Ecto neural progenitor cell (in vitro differentiated cells): ENCODE measurements at regions not wholly inside any gene's neighbourhood (a gene's known extent, or its start where the extent isn't known, plus 50 kb on each side); places are given as distances from the start of the nearest gene placed in this dataset.
"Not testable (repeated sequence)": the region's sequence is repeated elsewhere in the genome, so short reads cannot be mapped to it uniquely, and the experiment has no call there.

Experiments
- DNase-seq: peaks from one replicate; pipeline ENCODE4 v3.0.0-alpha.2; 2018; ENCODE audit warnings: low spot score

- DNase-seq: no peak
Measured at GRCh38 chr3:3446251-3446650, 266.8 kb upstream of the CRBN start.

DNA sequence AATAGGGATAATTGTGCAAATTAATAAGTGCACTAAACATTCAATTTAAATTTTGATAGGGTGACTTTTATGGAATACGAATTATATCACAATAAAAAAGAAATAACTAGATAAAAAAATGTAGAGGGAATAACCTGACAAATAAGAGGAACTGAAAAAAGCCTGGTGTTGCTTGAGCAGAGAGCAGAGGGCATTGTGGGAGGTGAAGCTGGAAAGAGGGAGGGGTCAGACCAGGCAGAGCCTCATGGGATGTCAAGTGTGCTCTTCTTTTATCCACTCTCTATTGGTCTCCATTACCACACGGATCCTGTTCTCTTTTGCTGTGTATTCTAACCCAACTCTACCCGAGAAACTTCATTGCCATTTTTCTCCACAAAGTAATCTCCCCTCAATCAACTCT lies 264.0 kb upstream of the CRBN start:
- DNase-seq: no peak

DNA sequence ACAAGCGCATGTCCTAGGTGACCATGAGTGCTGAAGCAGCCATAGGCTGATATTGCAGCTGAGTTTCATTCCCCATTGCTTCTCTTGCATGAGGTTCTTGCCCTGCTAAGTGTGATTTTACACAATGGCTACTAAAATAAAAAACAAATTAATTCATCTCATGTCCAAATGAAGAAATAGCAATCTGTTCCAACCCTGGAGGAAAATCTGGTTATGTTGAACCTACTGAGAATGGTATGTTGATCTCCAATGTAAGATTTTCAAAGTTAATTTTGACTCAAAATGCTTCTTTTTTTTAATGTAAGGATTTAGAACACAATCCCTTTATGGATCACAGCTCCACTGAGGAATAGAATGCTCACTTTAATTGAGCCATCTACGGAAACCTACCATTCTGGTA lies 254.2 kb upstream of the CRBN start:
- no peak for DNase-seq

GRCh38 chr3:3429841-3430240 lies 250.3 kb upstream of the CRBN start:
- no peak for DNase-seq

DNA sequence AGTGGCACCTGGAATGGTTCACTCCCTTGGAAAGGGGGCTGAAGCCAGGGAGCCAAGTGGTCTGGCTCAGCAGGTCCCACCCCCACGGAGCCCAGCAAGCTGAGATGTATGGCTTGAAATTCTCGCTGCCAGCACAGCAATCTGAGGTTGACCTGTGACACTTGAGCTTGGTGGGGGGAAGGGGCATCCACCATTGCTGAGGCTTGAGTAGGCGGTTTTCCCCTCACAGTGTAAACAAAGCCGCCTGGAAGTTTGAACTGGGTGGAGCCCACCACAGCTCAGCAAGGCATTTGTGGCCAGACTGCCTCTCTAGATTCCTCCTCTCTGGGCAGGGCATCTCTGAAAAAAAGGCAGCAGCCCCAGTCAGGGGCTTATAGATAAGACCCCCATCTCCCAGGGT lies 228.2 kb upstream of the CRBN start:
- not testable (repeated sequence) for DNase-seq

- DNase-seq: no peak
Measured at GRCh38 chr3:3405131-3405530, 225.6 kb upstream of the CRBN start.

DNA sequence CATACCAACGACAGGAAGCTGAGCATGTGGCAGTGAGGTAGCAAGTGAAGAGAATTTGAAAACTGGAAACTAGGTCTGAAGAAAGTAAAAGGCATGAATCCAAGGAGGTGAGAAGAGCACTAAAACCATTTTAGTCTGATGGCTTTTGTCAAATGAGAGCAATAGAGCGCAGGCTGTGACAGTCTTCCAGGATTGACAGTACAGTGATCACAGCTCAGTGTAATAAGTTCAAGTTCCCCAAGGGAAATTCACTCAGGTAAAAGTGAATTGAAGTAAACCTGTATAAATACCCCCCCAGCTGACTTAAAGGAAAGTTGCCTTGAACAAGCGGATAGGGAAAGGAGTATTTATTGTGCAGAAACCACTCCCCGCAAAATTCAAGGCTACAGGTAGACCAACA lies 224.2 kb upstream of the CRBN start:
- no peak for DNase-seq

- no peak for DNase-seq
Measured at GRCh38 chr3:3392946-3393345, 213.5 kb upstream of the CRBN start.

- no peak for DNase-seq
Measured at GRCh38 chr3:3383461-3383860, 204.0 kb upstream of the CRBN start.

GRCh38 chr3:3372210-3372777 lies 192.8 kb upstream of the CRBN start:
- no peak for DNase-seq

GRCh38 chr3:3368306-3368705 lies 188.8 kb upstream of the CRBN start:
- no peak for DNase-seq

GRCh38 chr3:3366386-3366785 lies 186.9 kb upstream of the CRBN start:
- no peak for DNase-seq

DNA sequence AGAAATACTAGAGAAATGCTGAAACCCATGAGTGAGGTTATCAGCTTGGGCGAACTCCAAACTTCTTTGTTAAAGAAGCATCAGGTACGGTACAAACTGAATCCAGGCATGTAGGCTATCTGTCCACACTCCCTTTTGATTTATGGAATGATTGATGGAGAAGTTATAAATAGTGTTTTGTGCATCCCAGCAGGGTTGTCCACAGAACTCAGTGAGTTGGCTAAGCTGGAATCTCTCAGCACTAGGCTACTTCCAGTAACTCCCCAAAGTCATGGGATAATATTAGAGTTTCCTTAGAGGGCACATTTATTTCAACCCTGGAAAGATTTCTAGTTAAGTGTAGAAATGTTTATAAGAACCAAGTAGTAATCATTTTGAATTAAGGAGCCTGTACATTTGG lies 186.2 kb upstream of the CRBN start:
- no peak for DNase-seq

DNA sequence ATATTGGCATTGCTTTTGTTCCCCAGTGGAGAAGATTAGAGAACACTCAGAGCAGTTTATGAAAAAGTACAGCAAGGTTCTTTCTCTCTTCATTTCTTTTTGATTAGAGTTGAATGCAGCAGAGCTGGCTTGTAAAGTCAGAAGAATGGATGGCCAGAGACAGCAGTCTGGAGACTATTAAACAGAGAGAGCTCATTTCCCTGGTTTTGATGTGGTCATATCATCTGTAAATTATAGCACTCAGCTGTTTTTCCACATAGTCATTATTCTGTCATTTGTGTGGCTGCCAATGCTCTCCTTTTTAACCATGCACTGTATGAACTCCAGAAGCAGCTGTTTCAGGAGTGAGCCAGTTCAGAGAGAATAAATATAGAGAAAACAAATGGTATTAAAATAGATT lies 177.4 kb upstream of the CRBN start:
- DNase-seq: no peak

DNA sequence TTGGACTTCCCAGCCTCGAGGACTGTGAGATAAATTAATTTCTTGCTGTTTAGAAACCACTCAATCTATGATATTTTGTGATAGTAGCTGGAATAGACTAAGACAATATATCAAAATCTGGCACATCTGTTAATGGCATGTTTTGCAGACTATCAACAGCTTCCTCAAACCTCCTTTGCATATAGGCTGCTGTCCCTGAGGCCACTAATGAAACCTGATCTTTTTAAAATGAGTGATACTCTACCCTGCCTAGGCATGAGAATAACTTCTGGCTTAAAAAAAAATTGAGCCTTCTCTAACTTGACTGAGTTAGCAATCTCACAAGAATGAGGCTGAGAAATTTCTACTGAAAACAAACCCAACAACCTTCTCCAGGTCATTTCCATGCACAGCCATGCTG lies 176.0 kb upstream of the CRBN start:
- no peak for DNase-seq

GRCh38 chr3:3353153-3353552 lies 173.7 kb upstream of the CRBN start:
- no peak for DNase-seq

- no peak for DNase-seq
Measured at GRCh38 chr3:3351226-3351625, 171.7 kb upstream of the CRBN start.

- not testable (repeated sequence) for DNase-seq
Measured at GRCh38 chr3:3347056-3347455, 167.6 kb upstream of the CRBN start.

DNA sequence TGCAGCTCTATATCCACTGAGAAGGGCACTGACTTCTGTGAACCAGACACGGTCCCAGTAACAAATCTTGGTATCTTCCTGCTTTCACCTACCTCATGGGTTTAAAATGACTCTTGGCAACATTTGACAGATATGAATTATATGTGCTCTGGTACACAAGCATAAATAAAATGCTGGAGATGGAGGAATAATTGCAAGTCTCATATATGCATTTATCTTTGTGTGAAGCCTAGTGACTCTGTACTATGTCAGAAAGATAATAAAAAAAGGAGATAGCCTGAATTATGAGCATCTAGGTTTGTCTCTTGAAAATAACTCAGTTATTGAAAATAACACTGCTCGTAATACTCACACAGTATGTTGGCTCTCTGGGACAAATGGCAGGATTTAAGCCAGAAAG lies 167.1 kb upstream of the CRBN start:
- no peak for DNase-seq

GRCh38 chr3:3342141-3342540 lies 162.7 kb upstream of the CRBN start:
- no peak for DNase-seq

GRCh38 chr3:3340965-3341895 lies 161.7 kb upstream of the CRBN start:
- DNase-seq: no peak

DNA sequence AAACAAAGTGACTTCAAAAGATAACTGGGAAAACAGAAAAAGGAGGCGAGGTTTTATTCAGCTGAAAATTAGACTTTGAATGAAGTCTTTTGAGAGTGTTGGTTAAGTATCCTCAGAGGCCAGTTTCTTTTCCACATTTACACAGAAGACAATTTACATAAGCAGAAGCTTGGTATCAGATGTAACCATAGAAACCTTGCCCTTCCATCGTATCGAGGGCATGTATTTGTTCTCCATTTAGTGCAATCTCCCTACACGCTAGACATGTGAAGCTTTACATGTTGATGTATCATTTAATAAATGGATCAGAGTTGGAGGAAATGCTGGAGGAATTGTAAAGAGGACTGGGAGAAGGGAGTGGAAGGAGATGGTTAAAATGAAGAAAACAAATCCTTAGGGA lies 161.0 kb upstream of the CRBN start:
- no peak for DNase-seq

- no peak for DNase-seq
Measured at GRCh38 chr3:3335903-3336302, 156.4 kb upstream of the CRBN start.

DNA sequence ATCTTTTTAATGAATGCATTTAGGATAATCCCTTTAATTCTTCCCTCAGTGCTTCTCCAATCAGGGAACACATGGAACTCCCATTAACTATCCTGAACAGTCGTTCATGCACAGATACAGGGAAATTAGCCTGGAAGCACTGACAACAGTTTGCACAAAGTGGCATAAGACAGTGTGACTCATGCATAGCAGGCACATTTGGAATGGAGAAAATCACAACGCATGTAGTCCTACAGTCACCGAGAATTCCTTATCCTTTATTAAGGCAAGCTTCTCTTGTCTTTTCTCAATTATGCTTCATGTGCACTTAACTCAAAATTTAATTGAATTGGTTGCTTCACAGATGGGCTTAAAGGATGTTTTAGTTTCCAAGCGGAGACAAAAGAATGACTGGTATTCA lies 155.0 kb upstream of the CRBN start:
- DNase-seq: no peak
